Kidney (tissue), 13 donors: ENCODE measurements at regions not wholly inside any gene's neighbourhood (a gene's known extent, or its start where the extent isn't known, plus 50 kb on each side); places are given as distances from the start of the nearest gene placed in this dataset.

Experiments
- DNase-seq, 5 donors: peaks; one replicate each; pipeline ENCODE4 v3.0.0-alpha.2; 2013 to 2020
- FAIRE-seq: peaks from 2 replicates; lab custom pipeline; 2012; peaks lifted over from hg19 to GRCh38; lab: Jason Lieb, UNC
- H3K27ac ChIP-seq, 2 donors: one replicate each; pipeline ENCODE4 v1.7.0; 2013; ENCODE audit warnings: low read depth in 2 of 2, low read length in 2 of 2, inconsistent platforms in 1 of 2
- H3K27me3 ChIP-seq: one replicate; pipeline ENCODE4 v1.7.1; 2013; ENCODE audit warnings: low read length, inconsistent platforms; ENCODE audit not compliant: control insufficient read depth, insufficient read depth
- H3K36me3 ChIP-seq, 3 donors: one replicate each; pipeline versions ENCODE4 v1.7.0 to v1.7.1; 2013; ENCODE audit warnings: low read length in 3 of 3, control low read depth in 1 of 3, inconsistent platforms in 1 of 3; ENCODE audit not compliant: insufficient read depth in 3 of 3, control insufficient read depth in 2 of 3
- H3K4me1 ChIP-seq, 3 donors: one replicate each; pipeline versions ENCODE4 v1.7.0 to v1.7.1; 2013; ENCODE audit warnings: low read length in 3 of 3, inconsistent platforms in 1 of 3, low read depth in 1 of 3; ENCODE audit not compliant: control insufficient read depth in 2 of 3, insufficient read depth in 2 of 3
- H3K4me3 ChIP-seq, 3 donors: one replicate each; pipeline versions ENCODE4 v1.7.0 to v1.8.1; 2013; ENCODE audit warnings: low read length in 3 of 3, control low read depth in 1 of 3, inconsistent platforms in 1 of 3
- H3K9ac ChIP-seq, 3 donors: one replicate each; pipeline versions ENCODE4 v1.7.0 to v1.7.1; 2013; ENCODE audit warnings: low read length in 3 of 3, control low read depth in 1 of 3, inconsistent platforms in 1 of 3
- H3K9me3 ChIP-seq, 3 donors: one replicate each; pipeline versions ENCODE4 v1.7.0 to v1.7.1; 2013; ENCODE audit warnings: low read length in 3 of 3, control low read depth in 1 of 3, inconsistent platforms in 1 of 3; ENCODE audit not compliant: control insufficient read depth in 2 of 3, insufficient read depth in 1 of 3
- intact Hi-C: fragments of 100-400 bp; cut with DNase I; formaldehyde crosslinking; loops from one replicate; pipeline ENCODE4 v1.11.1; 2022
- TF ChIP-seq, protein P1 (sequence below): IDR thresholded peaks from 3 replicates; pipeline ENCODE4 v1.5.1; 2012; ENCODE audit warnings: mild to moderate bottlenecking, moderate library complexity, borderline replicate concordance; ENCODE audit not compliant: insufficient read depth; ENCODE audit errors: extremely low read depth
- donor health status: control.
- donor health status: control.
- donor health status: control.
- donor health status: control.
- donor health status: control.
- donor health status: DM: yes; HTN: yes; CAD: no.
- donor health status: Normal renal cell carcinoma (clear cell type).

DNA sequence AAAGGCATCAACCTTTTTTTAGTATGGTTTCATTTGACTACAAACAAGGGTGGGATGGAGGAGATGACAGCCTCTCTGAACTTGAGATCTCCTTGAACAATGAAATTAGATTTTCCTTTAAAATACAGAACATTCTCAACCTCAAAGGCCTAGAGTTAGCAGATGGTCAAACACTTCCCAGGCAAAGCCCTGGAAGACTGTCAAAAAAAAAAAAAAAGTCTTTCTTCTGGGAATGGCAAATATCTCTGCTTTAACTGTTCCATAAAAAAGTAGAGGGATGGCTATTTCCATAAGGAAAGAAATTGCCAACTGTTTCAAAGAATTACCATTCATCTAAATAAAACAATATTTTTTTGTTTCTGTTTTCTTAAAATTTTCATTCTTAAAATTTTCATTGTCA is 870.8 kb downstream of the GALC start:
- no peak overlapping the region for H3K4me3 ChIP-seq
- peaks cover 0 to 2% (median 0%) of the 10 kb centered on the region in 3 donors for H3K9me3 ChIP-seq
- no peaks in the 10 kb centered on the region for H3K27me3 ChIP-seq
- H3K36me3 ChIP-seq: no peaks in the 10 kb centered on the region
- no peak overlapping the region for H3K27ac ChIP-seq
- no peak for FAIRE-seq
- no peak overlapping the region for H3K9ac ChIP-seq
- TF ChIP-seq, protein P1, sequence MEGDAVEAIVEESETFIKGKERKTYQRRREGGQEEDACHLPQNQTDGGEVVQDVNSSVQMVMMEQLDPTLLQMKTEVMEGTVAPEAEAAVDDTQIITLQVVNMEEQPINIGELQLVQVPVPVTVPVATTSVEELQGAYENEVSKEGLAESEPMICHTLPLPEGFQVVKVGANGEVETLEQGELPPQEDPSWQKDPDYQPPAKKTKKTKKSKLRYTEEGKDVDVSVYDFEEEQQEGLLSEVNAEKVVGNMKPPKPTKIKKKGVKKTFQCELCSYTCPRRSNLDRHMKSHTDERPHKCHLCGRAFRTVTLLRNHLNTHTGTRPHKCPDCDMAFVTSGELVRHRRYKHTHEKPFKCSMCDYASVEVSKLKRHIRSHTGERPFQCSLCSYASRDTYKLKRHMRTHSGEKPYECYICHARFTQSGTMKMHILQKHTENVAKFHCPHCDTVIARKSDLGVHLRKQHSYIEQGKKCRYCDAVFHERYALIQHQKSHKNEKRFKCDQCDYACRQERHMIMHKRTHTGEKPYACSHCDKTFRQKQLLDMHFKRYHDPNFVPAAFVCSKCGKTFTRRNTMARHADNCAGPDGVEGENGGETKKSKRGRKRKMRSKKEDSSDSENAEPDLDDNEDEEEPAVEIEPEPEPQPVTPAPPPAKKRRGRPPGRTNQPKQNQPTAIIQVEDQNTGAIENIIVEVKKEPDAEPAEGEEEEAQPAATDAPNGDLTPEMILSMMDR: no peak
- no peak for DNase-seq
- H3K4me1 ChIP-seq: no peaks in the 10 kb centered on the region
- intact Hi-C loops: no loop called here

DNA sequence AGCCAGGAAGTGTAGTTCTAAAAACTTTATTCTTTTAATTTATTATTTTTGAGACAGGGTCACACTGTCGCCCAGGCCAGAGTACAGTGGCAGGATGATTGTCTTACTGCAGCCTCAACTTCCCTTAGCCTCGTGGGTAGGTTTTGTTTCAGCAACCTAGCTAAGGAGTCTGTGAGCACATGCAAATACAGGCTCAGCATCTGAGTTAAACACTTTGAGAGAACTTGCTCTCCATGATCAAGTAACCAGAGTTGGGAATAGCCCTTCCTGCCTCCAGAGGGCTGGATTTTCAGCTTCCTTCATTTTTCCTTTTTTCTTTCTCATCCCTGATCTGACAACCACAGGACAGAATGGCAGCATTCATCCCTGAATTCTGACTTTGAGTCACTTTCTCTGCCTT is 871.3 kb downstream of the GALC start:
- no peak for FAIRE-seq
- intact Hi-C loops: no loop called here

DNA sequence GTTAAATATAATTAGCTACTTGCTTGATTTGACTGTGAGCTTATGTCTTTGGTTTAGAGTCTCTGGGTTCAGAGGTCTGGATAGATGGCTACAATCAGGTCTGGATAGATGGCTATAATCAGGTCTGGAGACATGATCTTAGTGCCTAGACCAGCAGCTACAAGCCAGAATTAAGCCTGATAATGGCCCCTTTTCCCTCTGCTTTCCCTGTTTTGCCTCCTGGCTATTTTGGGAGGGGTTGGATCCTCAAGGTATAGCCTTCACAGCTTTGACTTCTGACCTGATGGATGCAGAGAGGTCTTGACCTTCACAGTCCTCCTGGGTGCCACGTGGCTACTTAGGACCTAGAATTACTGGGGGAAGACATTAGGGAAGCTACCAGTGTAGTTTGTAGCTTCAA is 877.7 kb downstream of the GALC start:
- H3K27ac ChIP-seq: no peak overlapping the region
- H3K36me3 ChIP-seq: no peaks in the 10 kb centered on the region
- intact Hi-C loops: no loop called here
- no peaks in the 10 kb centered on the region for H3K27me3 ChIP-seq
- H3K4me1 ChIP-seq: no peaks in the 10 kb centered on the region
- H3K9me3 ChIP-seq: no peaks in the 10 kb centered on the region
- H3K9ac ChIP-seq: no peak overlapping the region
- TF ChIP-seq, protein P1: no peak
- no peak overlapping the region for H3K4me3 ChIP-seq
- FAIRE-seq (no peak), DNase-seq (no peak)

More for the DNA sequence above, 871.3 kb downstream of the GALC start:
- Histone ChIP-seq H3K36me3 (no peaks in the 10 kb centered on the region), H3K9ac (no peak overlapping the region), H3K27ac (no peak overlapping the region), H3K4me1 (no peaks in the 10 kb centered on the region), H3K27me3 (no peaks in the 10 kb centered on the region), H3K4me3 (no peak overlapping the region), H3K9me3 (peaks cover 0 to 2% (median 0%) of the 10 kb centered on the region in 3 donors)
- DNase-seq: no peak
- TF ChIP-seq, protein P1: no peak

DNA sequence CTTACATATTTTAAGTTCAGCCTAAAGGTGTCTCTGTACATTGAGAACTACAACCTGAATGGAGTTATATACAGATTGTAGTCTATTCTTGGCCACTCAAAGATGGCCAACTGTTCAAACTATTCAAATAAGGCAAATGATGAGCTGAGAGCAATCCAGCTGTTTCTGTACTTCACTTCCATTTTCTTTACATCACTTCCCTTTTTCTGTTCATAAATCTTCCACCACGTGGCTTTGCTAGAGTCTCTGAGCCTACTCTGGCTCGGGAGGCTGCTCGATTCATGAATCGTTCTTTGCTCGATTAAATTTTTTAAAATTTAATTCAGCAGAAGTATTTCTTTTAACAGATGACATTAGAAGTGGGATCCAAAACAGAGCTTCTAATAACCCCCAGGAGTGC is 879.7 kb downstream of the GALC start:
- no peak overlapping the region for H3K4me3 ChIP-seq
- H3K4me1 ChIP-seq: no peaks in the 10 kb centered on the region
- H3K9ac ChIP-seq: no peak overlapping the region
- FAIRE-seq: no peak
- no peaks in the 10 kb centered on the region for H3K27me3 ChIP-seq
- H3K36me3 ChIP-seq: no peaks in the 10 kb centered on the region
- H3K9me3 ChIP-seq: no peaks in the 10 kb centered on the region
- H3K27ac ChIP-seq: no peak overlapping the region
- TF ChIP-seq, protein P1: no peak
- DNase-seq: no peak
- intact Hi-C loops: no loop called here
